Heart right ventricle (tissue), 16 donors: ENCODE measurements at regions not wholly inside any gene's neighbourhood (a gene's known extent, or its start where the extent isn't known, plus 50 kb on each side); places are given as distances from the start of the nearest gene placed in this dataset.

Experiments
- ATAC-seq, 8 donors: fragments of 200-7000 bp; cut with Tn5 transposase; one replicate each; pipeline ENCODE4 v1.9.1; 2020; ENCODE audit warnings: mild to moderate bottlenecking in 8 of 8, moderate library complexity in 8 of 8, moderate number of reproducible peaks in 1 of 8
- DNase-seq, 2 donors: peaks; one replicate each; pipeline ENCODE4 v3.0.0-alpha.2; 2020
- H3K27ac ChIP-seq, 10 donors: fragments of 200-600 bp; sonication (generic) in 2 of 10; one replicate each; pipeline versions ENCODE4 v1.5.0 to v1.8.0; 2020 to 2022; ENCODE audit warnings: mild to moderate bottlenecking in 3 of 10
- H3K27me3 ChIP-seq, 7 donors: fragments of 200-600 bp; one replicate each; pipeline ENCODE4 v1.8.0; 2021 to 2022; ENCODE audit warnings: mild to moderate bottlenecking in 2 of 7
- H3K36me3 ChIP-seq, 9 donors: fragments of 200-600 bp; sonication (generic) in 1 of 9; one replicate each; pipeline versions ENCODE4 v1.5.0 to v1.8.0; 2020 to 2022; ENCODE audit warnings: mild to moderate bottlenecking in 2 of 9
- H3K4me1 ChIP-seq, 9 donors: fragments of 200-600 bp; sonication (generic) in 1 of 9; one replicate each; pipeline versions ENCODE4 v1.5.0 to v1.8.0; 2020 to 2022; ENCODE audit warnings: mild to moderate bottlenecking in 4 of 9
- H3K4me3 ChIP-seq, 10 donors: fragments of 200-600 bp; sonication (generic) in 2 of 10; one replicate each; pipeline versions ENCODE4 v1.5.0 to v1.8.0; 2020 to 2022; ENCODE audit warnings: mild to moderate bottlenecking in 7 of 10, moderate library complexity in 2 of 10
- H3K9me3 ChIP-seq, 11 donors: fragments of 200-600 bp in 10 of 11; sonication (generic) in 2 of 11; one replicate each; pipeline versions ENCODE4 v1.5.0 to v1.8.0; 2013 to 2022; ENCODE audit warnings: mild to moderate bottlenecking in 2 of 11, control low read depth in 1 of 11, moderate library complexity in 1 of 11
- WGBS, 2 donors: extraction: QIAGEN DNeasy Blood & Tissue Kit; methylation state at CpG; one replicate each; pipeline ENCODE4 v1.1.7; 2013; ENCODE audit warnings: inconsistent platforms in 1 of 2; 5-methylcytosine and 5-hydroxymethylcytosine counted together
- intact Hi-C, 10 donors: fragments of 100-400 bp; cut with DNase I; formaldehyde crosslinking; loops; one replicate each; pipeline versions ENCODE4 v1.11.1 to v1.14.2; 2022
- TF ChIP-seq, protein P1 (sequence below), 9 donors: fragments of 200-600 bp; sonication (generic) in 2 of 9; IDR thresholded peaks; one replicate each; pipeline versions ENCODE4 v1.5.0 to v1.8.0; 2021 to 2022; ENCODE audit warnings: antibody characterized with exemption in 9 of 9, mild to moderate bottlenecking in 5 of 9, moderate library complexity in 1 of 9
- donor health status: Arrhythmogenic right ventricular cardiomyopathy.
- donor health status: ischemic (EF 13 %, LVEDD 7.1; RV severe dilation, severe dysfunction).
- donor health status: healthy with polysubstance abuse.
- donor health status: DM: no; HTN: yes; CAD: no.
- donor health status: DM: no; HTN: no; CAD: no.
- donor health status: ischemic (EF 25% LVEDD 6.9; RV normal size, moderate dysfunction).
- donor health status: ischemic (EF 25% LVEDD 5.7; RV mildly dilated, moderate dysfunction).
- donor health status: healthy.
- donor health status: DM: yes; HTN: yes; CAD: no.
- donor health status: Ischemic cardiomyopathy.
- donor health status: ischemic (EF 35%, LVEDD 5.7; RV mildly dilated, moderate dysfunction).
- donor health status: nonischemic (EF 11% LVEDD 7.7; RV severe dilation, severe dysfunction).
- donor health status: DM: yes; HTN: yes; CAD: no.
- donor health status: PGD.
- donor health status: ischemic (EF 29% LVEDD 5.4; RV normal size, mild dysfunction).
- donor health status: nonischemic (EF 23%, LVEDD 6.1; RV moderate dilation, normal function).

- ATAC-seq (no peak), DNase-seq (no peak)
- 91 to 92% methylated on average over 6 of the region's 6 CpGs for WGBS, 2 donors
- no peaks in the 10 kb centered on the region for H3K9me3 ChIP-seq
- no peaks in the 10 kb centered on the region for H3K27me3 ChIP-seq
- peaks cover 3 to 39% (median 35%) of the 10 kb centered on the region in 9 donors for H3K4me1 ChIP-seq
- H3K27ac ChIP-seq: no peak overlapping the region
- intact Hi-C loops: loop anchor here in 4 of 10 donors (10.0 kb wide), 2 partner anchors 121 to 181 kb away; partner anchors contain the start of gene CCN2 (in 3 of the 4)
- no peaks in the 10 kb centered on the region for H3K36me3 ChIP-seq
- no peak overlapping the region for H3K4me3 ChIP-seq
- TF ChIP-seq, protein P1, sequence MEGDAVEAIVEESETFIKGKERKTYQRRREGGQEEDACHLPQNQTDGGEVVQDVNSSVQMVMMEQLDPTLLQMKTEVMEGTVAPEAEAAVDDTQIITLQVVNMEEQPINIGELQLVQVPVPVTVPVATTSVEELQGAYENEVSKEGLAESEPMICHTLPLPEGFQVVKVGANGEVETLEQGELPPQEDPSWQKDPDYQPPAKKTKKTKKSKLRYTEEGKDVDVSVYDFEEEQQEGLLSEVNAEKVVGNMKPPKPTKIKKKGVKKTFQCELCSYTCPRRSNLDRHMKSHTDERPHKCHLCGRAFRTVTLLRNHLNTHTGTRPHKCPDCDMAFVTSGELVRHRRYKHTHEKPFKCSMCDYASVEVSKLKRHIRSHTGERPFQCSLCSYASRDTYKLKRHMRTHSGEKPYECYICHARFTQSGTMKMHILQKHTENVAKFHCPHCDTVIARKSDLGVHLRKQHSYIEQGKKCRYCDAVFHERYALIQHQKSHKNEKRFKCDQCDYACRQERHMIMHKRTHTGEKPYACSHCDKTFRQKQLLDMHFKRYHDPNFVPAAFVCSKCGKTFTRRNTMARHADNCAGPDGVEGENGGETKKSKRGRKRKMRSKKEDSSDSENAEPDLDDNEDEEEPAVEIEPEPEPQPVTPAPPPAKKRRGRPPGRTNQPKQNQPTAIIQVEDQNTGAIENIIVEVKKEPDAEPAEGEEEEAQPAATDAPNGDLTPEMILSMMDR (IDR thresholded peaks at IDR 0.05): no peak
Observed at GRCh38 chr6:132135409-132135808, 184.2 kb upstream of the CCN2 start.

DNA sequence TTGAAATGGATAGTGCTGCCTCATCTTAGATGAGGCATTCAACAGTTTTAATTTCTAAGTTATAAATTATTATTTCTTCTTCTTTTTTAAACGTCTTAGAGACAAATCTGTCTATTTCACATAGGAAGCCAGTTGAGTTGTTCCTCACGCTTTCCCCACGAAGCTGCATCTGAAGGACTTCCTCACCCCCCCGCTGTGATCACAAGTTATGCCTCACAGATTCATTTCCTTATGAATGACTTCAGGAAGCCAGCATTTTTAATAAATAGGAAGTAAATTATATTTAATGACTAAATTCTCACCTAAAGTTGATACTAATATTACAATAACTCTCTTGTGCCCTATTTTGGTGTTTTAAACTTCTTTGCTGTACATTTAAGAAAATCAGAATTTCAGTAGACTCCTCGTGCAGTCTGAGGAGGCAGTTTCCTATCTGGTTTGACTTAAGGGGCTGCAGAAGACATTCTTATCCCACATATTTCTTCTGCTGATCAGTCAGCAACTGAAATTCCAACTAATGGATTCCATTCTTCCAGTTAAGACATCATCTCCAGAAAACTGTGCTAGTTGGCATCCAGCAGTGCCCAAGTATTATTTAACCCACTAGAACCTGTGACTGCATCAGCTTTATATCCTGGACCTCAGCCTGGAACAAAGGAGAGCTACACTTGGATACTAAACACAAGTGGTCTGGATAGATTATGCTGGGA is 182.7 kb upstream of the CCN2 start:
- intact Hi-C loops: loop anchor here in 4 of 10 donors (10.0 kb wide), 2 partner anchors 119 to 179 kb away; partner anchors contain the start of gene CCN2 (in 3 of the 4)

GRCh38 chr6:132132924-132133639 is 181.9 kb upstream of the CCN2 start:
- TF ChIP-seq, protein P1 (IDR thresholded peaks at IDR 0.05): no peak
- Histone ChIP-seq H3K9me3 (no peaks in the 10 kb centered on the region), H3K27me3 (no peaks in the 10 kb centered on the region), H3K4me3 (no peak overlapping the region), H3K36me3 (no peaks in the 10 kb centered on the region), H3K4me1 (peaks cover 3 to 44% (median 36%) of the 10 kb centered on the region in 9 donors), H3K27ac (peak overlapping the region in 9 of 10 donors; percentile 12 to 93 (median 84))
- intact Hi-C loops: loop anchor here in 4 of 10 donors (10.0 kb wide), 2 partner anchors 118 to 178 kb away; partner anchors contain the start of gene CCN2 (in 3 of the 4)
- DNase-seq: no peak
- 70 to 82% methylated on average over 3 of the region's 3 CpGs for WGBS, 2 donors
- no peak for ATAC-seq

More for the DNA sequence above, 182.7 kb upstream of the CCN2 start:
- DNase-seq (no peak), ATAC-seq (no peak)
- Histone ChIP-seq H3K4me1 (peaks cover 3 to 44% (median 36%) of the 10 kb centered on the region in 9 donors), H3K27ac (peak overlapping the region in 8 of 10 donors; percentile 29 to 93 (median 84)), H3K4me3 (no peak overlapping the region), H3K27me3 (no peaks in the 10 kb centered on the region), H3K9me3 (no peaks in the 10 kb centered on the region), H3K36me3 (no peaks in the 10 kb centered on the region)
- TF ChIP-seq, protein P1 (IDR thresholded peaks at IDR 0.05): no peak
- WGBS, 2 donors: 45 to 57% methylated on average over 5 of the region's 5 CpGs

- TF ChIP-seq, protein P1 (IDR thresholded peaks at IDR 0.05): no peak
- Histone ChIP-seq H3K9me3 (no peaks in the 10 kb centered on the region), H3K36me3 (no peaks in the 10 kb centered on the region), H3K4me1 (peaks cover 3 to 44% (median 36%) of the 10 kb centered on the region in 9 donors), H3K27ac (peak overlapping the region in 9 of 10 donors; percentile 29 to 93 (median 84)), H3K27me3 (no peaks in the 10 kb centered on the region), H3K4me3 (no peak overlapping the region)
- WGBS, 2 donors: 13 to 29% methylated on average over 2 of the region's 2 CpGs
- ATAC-seq (peak in 4 of 8 donors; percentile 34 to 63 (median 36)), DNase-seq (no peak)
- intact Hi-C loops: loop anchor here in 4 of 10 donors (10.0 kb wide), 2 partner anchors 118 to 178 kb away; partner anchors contain the start of gene CCN2 (in 3 of the 4)
Observed at GRCh38 chr6:132132422-132132821, 181.2 kb upstream of the CCN2 start.
